Tibial nerve (tissue), 4 donors: ENCODE measurements at regions not wholly inside any gene's neighbourhood (a gene's known extent, or its start where the extent isn't known, plus 50 kb on each side); places are given as distances from the start of the nearest gene placed in this dataset.

Experiments
- DNase-seq, 2 donors: peaks; one replicate each; pipeline ENCODE4 v3.0.0-alpha.2; 2019; ENCODE audit warnings: low spot score in 2 of 2
- H3K27ac ChIP-seq, 4 donors: fragments of 200-600 bp; sonication (generic) in 3 of 4; one replicate each; pipeline ENCODE4 v1.5.1; 2017 to 2019; ENCODE audit warnings: mild to moderate bottlenecking in 1 of 4
- H3K27me3 ChIP-seq, 2 donors: fragments of 200-600 bp; sonication (generic) in 1 of 2; one replicate each; pipeline versions ENCODE4 v1.5.1 to v1.6.0; 2017 to 2019
- H3K36me3 ChIP-seq, 3 donors: fragments of 200-600 bp; sonication (generic); one replicate each; pipeline ENCODE4 v1.5.1; 2018 to 2019
- H3K4me1 ChIP-seq, 4 donors: fragments of 200-600 bp; sonication (generic) in 3 of 4; one replicate each; pipeline ENCODE4 v1.5.1; 2017 to 2019
- H3K4me3 ChIP-seq, 4 donors: fragments of 200-600 bp; sonication (generic) in 3 of 4; one replicate each; pipeline ENCODE4 v1.5.1; 2017 to 2019; ENCODE audit warnings: mild to moderate bottlenecking in 1 of 4, moderate library complexity in 1 of 4
- H3K9me3 ChIP-seq, 4 donors: fragments of 200-600 bp; sonication (generic) in 3 of 4; one replicate each; pipeline ENCODE4 v1.5.1; 2017 to 2019
- CTCF ChIP-seq, 5 experiments: fragments of 200-600 bp in 3 of 5; fragments of 450-650 bp in 2 of 5; sonication (generic) in 3 of 5; IDR thresholded peaks; one replicate each; pipeline ENCODE4 v1.5.1; 2016 to 2019; ENCODE audit warnings: antibody characterized with exemption in 5 of 5, mild to moderate bottlenecking in 3 of 5, moderate library complexity in 2 of 5
- EP300 ChIP-seq, 2 donors: sonication (generic); formaldehyde crosslinking; IDR thresholded peaks; one replicate each; pipeline ENCODE4 v1.6.1; 2017; ENCODE audit warnings: antibody characterized with exemption in 2 of 2, mild to moderate bottlenecking in 1 of 2
- POLR2A ChIP-seq, 2 donors: fragments of 450-650 bp; IDR thresholded peaks; one replicate each; pipeline ENCODE4 v1.6.1; 2017; ENCODE audit warnings: antibody characterized with exemption in 2 of 2, mild to moderate bottlenecking in 2 of 2, moderate library complexity in 2 of 2
- WGBS, 2 donors: methylation state at CpG; one replicate each; pipeline ENCODE4 v1.1.5; 2018; 5-methylcytosine and 5-hydroxymethylcytosine counted together

DNA sequence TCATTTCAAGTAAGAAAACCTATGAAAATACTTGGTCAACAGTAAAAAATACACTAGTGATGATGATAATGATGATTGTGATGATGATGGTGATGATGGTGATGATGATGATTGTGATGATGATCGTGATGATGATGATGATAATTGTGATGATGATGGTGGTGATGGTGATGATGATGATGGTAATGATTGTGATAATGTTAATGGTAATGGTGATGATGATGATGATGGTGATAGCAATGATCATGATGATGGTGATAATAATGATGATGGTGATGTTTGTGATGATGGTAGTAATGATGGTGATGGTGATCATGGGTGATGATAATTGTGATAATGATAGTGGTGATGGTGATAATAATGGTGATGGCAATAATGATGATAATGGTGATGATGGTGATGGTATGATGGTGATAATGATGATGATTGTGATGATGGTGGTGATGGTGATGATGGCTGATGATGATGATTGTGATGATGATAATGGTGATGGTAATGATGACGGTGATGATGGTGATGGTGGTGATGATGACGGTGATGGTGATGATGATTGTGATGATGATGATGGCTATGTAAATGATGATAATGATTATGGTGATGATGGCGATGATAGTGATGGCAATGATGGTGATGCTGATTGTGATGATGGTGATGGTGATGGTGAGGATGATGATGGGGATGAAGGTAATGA is 62.1 kb downstream of the VCX3A start:
- no peak overlapping the region for H3K27ac ChIP-seq
- no peak for DNase-seq
- 92 to 97% methylated on average over 4 of the region's 4 CpGs for WGBS, 2 donors
- H3K4me3 ChIP-seq, result no peak overlapping the region
- no peaks in the 10 kb centered on the region for H3K27me3 ChIP-seq
- H3K9me3 ChIP-seq, result no peaks in the 10 kb centered on the region
- H3K36me3 ChIP-seq, result no peaks in the 10 kb centered on the region
- TF ChIP-seq CTCF (IDR thresholded peaks at IDR 0.05) (no peak), EP300 (IDR thresholded peaks at IDR 0.05) (no peak)
- H3K4me1 ChIP-seq, result no peaks in the 10 kb centered on the region

DNA sequence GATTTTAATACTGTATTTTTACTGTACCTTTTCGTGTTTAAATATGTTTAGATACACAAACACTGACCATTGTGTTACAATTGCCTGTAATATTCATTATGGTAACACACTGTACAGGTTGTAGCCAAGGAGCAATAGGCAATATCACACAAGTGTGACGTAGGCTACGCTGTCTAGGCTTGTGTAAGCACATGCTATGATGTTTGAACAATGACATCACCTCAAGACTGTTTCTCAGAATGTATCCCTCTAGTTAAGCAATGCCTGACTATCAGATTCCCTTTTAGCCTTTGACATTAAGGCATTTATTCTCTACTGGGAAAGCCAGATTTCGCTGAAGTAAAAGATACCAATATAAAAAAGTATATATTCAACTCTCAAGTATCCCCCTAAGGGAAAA is 66.2 kb downstream of the VCX3A start:
- Histone ChIP-seq H3K27ac (no peak overlapping the region), H3K9me3 (no peaks in the 10 kb centered on the region), H3K36me3 (no peaks in the 10 kb centered on the region), H3K27me3 (no peaks in the 10 kb centered on the region), H3K4me1 (no peaks in the 10 kb centered on the region), H3K4me3 (no peak overlapping the region)
- no peak for DNase-seq
- no peak for TF ChIP-seq POLR2A (IDR thresholded peaks at IDR 0.05)
- TF ChIP-seq CTCF (IDR thresholded peaks at IDR 0.05), result no peak
- TF ChIP-seq EP300 (IDR thresholded peaks at IDR 0.05), result no peak
- 62% methylated on average over 4 of the region's 4 CpGs for WGBS, 2 donors

- TF ChIP-seq CTCF (IDR thresholded peaks at IDR 0.05) (no peak), EP300 (IDR thresholded peaks at IDR 0.05) (no peak), POLR2A (IDR thresholded peaks at IDR 0.05) (no peak)
- Histone ChIP-seq H3K4me3 (no peak overlapping the region), H3K27me3 (no peaks in the 10 kb centered on the region), H3K9me3 (no peaks in the 10 kb centered on the region), H3K4me1 (no peaks in the 10 kb centered on the region), H3K36me3 (no peaks in the 10 kb centered on the region), H3K27ac (no peak overlapping the region)
- WGBS, 2 donors, result 80 to 84% methylated on average over 4 of the region's 4 CpGs
- no peak for DNase-seq
Observed at GRCh38 chrX:6465756-6466155, 69.2 kb downstream of the VCX3A start.

GRCh38 chrX:6464726-6465125 is 70.2 kb downstream of the VCX3A start:
- Histone ChIP-seq H3K27ac (no peak overlapping the region), H3K4me1 (no peaks in the 10 kb centered on the region)

More at GRCh38 chrX:6464726-6465125, 70.2 kb downstream of the VCX3A start:
- TF ChIP-seq POLR2A (IDR thresholded peaks at IDR 0.05) (no peak), CTCF (IDR thresholded peaks at IDR 0.05) (no peak), EP300 (IDR thresholded peaks at IDR 0.05) (no peak)
- WGBS, 2 donors, result 69 to 79% methylated on average over 6 of the region's 6 CpGs
- no peak for DNase-seq
- H3K9me3 ChIP-seq, result no peaks in the 10 kb centered on the region
- no peaks in the 10 kb centered on the region for H3K27me3 ChIP-seq
- no peak overlapping the region for H3K4me3 ChIP-seq
- H3K36me3 ChIP-seq, result no peaks in the 10 kb centered on the region
